HCT116 (cell line): ENCODE measurements at regions not wholly inside any gene's neighbourhood (a gene's known extent, or its start where the extent isn't known, plus 50 kb on each side); places are given as distances from the start of the nearest gene placed in this dataset.

Experiments used
- TF ChIP-seq, protein P1 (sequence below), 3 experiments: fragments of 200-600 bp in 1 of 3; sonication (generic) in 1 of 3; IDR thresholded peaks in 2 of 3; conservative IDR thresholded peaks in 1 of 3; 2 replicates each; pipeline ENCODE4 v1.5.1; 2012 to 2017; ENCODE audit warnings: low read depth in 2 of 3, low read length in 2 of 3, antibody characterized with exemption in 1 of 3, borderline replicate concordance in 1 of 3, control low read depth in 1 of 3, mild to moderate bottlenecking in 1 of 3, mixed read lengths in 1 of 3, mixed run types in 1 of 3, moderate library complexity in 1 of 3; ENCODE audit not compliant: insufficient read depth in 1 of 3
- TF ChIP-seq, protein P2 (sequence below): IDR thresholded peaks from 2 replicates; pipeline ENCODE4 v1.6.1; 2012

DNA sequence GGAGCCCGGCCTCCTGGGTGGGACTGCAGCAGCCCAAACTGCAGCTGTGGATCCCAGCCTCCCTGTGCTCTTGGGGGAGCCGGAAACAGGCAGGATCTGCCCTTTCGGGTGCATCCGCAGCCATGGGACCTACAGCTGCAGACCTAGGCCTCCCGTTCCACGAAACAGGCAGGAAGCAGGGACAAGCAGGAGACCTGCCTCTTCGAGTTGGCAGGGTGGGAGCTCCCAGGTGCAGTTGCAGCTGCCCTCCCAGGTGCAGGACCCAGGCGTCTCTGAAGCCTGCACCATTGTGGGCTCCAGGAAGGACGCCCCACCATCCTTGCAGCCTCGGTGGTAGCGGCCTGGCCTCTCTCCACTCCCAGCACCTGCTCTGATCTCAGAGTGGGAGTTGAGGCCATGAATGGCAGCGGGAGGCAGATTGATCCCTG lies 189.0 kb upstream of the KLHL1 start:
- TF ChIP-seq, protein P1, sequence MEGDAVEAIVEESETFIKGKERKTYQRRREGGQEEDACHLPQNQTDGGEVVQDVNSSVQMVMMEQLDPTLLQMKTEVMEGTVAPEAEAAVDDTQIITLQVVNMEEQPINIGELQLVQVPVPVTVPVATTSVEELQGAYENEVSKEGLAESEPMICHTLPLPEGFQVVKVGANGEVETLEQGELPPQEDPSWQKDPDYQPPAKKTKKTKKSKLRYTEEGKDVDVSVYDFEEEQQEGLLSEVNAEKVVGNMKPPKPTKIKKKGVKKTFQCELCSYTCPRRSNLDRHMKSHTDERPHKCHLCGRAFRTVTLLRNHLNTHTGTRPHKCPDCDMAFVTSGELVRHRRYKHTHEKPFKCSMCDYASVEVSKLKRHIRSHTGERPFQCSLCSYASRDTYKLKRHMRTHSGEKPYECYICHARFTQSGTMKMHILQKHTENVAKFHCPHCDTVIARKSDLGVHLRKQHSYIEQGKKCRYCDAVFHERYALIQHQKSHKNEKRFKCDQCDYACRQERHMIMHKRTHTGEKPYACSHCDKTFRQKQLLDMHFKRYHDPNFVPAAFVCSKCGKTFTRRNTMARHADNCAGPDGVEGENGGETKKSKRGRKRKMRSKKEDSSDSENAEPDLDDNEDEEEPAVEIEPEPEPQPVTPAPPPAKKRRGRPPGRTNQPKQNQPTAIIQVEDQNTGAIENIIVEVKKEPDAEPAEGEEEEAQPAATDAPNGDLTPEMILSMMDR (IDR thresholded peaks at IDR 0.05 in 2 of 3, conservative IDR thresholded peaks at IDR 0.05 in 1 of 3; ENCODE audit: borderline replicate concordance in 1 of 3, insufficient read depth in 1 of 3, low read depth in 2 of 3, low read length in 2 of 3), result no peak
- TF ChIP-seq, protein P2, sequence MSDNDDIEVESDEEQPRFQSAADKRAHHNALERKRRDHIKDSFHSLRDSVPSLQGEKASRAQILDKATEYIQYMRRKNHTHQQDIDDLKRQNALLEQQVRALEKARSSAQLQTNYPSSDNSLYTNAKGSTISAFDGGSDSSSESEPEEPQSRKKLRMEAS, result no peak
